Heart right ventricle (tissue), 16 donors: ENCODE measurements at regions not wholly inside any gene's neighbourhood (a gene's known extent, or its start where the extent isn't known, plus 50 kb on each side); places are given as distances from the start of the nearest gene placed in this dataset.

Source experiments
- ATAC-seq, 8 donors: fragments of 200-7000 bp; cut with Tn5 transposase; one replicate each; pipeline ENCODE4 v1.9.1; 2020; ENCODE audit warnings: mild to moderate bottlenecking in 8 of 8, moderate library complexity in 8 of 8, moderate number of reproducible peaks in 1 of 8
- DNase-seq, 2 donors: peaks; one replicate each; pipeline ENCODE4 v3.0.0-alpha.2; 2020
- H3K27ac ChIP-seq, 10 donors: fragments of 200-600 bp; sonication (generic) in 2 of 10; one replicate each; pipeline versions ENCODE4 v1.5.0 to v1.8.0; 2020 to 2022; ENCODE audit warnings: mild to moderate bottlenecking in 3 of 10
- H3K27me3 ChIP-seq, 7 donors: fragments of 200-600 bp; one replicate each; pipeline ENCODE4 v1.8.0; 2021 to 2022; ENCODE audit warnings: mild to moderate bottlenecking in 2 of 7
- H3K36me3 ChIP-seq, 9 donors: fragments of 200-600 bp; sonication (generic) in 1 of 9; one replicate each; pipeline versions ENCODE4 v1.5.0 to v1.8.0; 2020 to 2022; ENCODE audit warnings: mild to moderate bottlenecking in 2 of 9
- H3K4me1 ChIP-seq, 9 donors: fragments of 200-600 bp; sonication (generic) in 1 of 9; one replicate each; pipeline versions ENCODE4 v1.5.0 to v1.8.0; 2020 to 2022; ENCODE audit warnings: mild to moderate bottlenecking in 4 of 9
- H3K4me3 ChIP-seq, 10 donors: fragments of 200-600 bp; sonication (generic) in 2 of 10; one replicate each; pipeline versions ENCODE4 v1.5.0 to v1.8.0; 2020 to 2022; ENCODE audit warnings: mild to moderate bottlenecking in 7 of 10, moderate library complexity in 2 of 10
- H3K9me3 ChIP-seq, 11 donors: fragments of 200-600 bp in 10 of 11; sonication (generic) in 2 of 11; one replicate each; pipeline versions ENCODE4 v1.5.0 to v1.8.0; 2013 to 2022; ENCODE audit warnings: mild to moderate bottlenecking in 2 of 11, control low read depth in 1 of 11, moderate library complexity in 1 of 11
- WGBS, 2 donors: extraction: QIAGEN DNeasy Blood & Tissue Kit; methylation state at CpG; one replicate each; pipeline ENCODE4 v1.1.7; 2013; ENCODE audit warnings: inconsistent platforms in 1 of 2; 5-methylcytosine and 5-hydroxymethylcytosine counted together
- intact Hi-C, 10 donors: fragments of 100-400 bp; cut with DNase I; formaldehyde crosslinking; loops; one replicate each; pipeline versions ENCODE4 v1.11.1 to v1.14.2; 2022
- TF ChIP-seq, protein P1 (sequence below), 9 donors: fragments of 200-600 bp; sonication (generic) in 2 of 9; IDR thresholded peaks; one replicate each; pipeline versions ENCODE4 v1.5.0 to v1.8.0; 2021 to 2022; ENCODE audit warnings: antibody characterized with exemption in 9 of 9, mild to moderate bottlenecking in 5 of 9, moderate library complexity in 1 of 9
- donor health status: Arrhythmogenic right ventricular cardiomyopathy.
- donor health status: ischemic (EF 13 %, LVEDD 7.1; RV severe dilation, severe dysfunction).
- donor health status: healthy with polysubstance abuse.
- donor health status: DM: no; HTN: yes; CAD: no.
- donor health status: DM: no; HTN: no; CAD: no.
- donor health status: ischemic (EF 25% LVEDD 6.9; RV normal size, moderate dysfunction).
- donor health status: ischemic (EF 25% LVEDD 5.7; RV mildly dilated, moderate dysfunction).
- donor health status: healthy.
- donor health status: DM: yes; HTN: yes; CAD: no.
- donor health status: Ischemic cardiomyopathy.
- donor health status: ischemic (EF 35%, LVEDD 5.7; RV mildly dilated, moderate dysfunction).
- donor health status: nonischemic (EF 11% LVEDD 7.7; RV severe dilation, severe dysfunction).
- donor health status: DM: yes; HTN: yes; CAD: no.
- donor health status: PGD.
- donor health status: ischemic (EF 29% LVEDD 5.4; RV normal size, mild dysfunction).
- donor health status: nonischemic (EF 23%, LVEDD 6.1; RV moderate dilation, normal function).

DNA sequence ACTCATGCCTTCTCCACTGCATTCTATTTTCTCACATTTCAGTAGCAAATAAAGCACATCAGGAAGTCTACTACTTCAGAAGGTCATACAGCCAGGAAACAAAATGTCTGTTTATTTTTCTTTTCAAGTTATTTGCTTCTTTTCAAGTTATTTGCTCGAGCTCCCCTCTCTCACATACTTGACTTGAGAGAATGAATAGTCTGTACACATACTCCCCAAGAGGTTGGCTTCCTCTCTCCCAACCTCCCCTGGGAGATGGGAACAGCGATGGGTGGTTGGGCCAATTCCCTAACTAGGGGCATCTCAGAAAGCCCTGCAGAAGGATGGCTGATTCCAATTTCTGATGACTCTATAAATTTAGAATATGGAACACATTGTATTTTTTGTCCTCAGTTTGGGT is 64.7 kb upstream of the PTPN13 start:
- H3K27ac ChIP-seq, result no peak overlapping the region
- no peaks in the 10 kb centered on the region for H3K36me3 ChIP-seq
- DNase-seq (no peak), ATAC-seq (no peak)
- intact Hi-C loops, result no loop called here
- H3K27me3 ChIP-seq, result no peaks in the 10 kb centered on the region
- WGBS, 2 donors, result 50 to 68% methylated on average over 2 of the region's 2 CpGs
- no peaks in the 10 kb centered on the region for H3K9me3 ChIP-seq
- H3K4me1 ChIP-seq, result no peaks in the 10 kb centered on the region
- TF ChIP-seq, protein P1, sequence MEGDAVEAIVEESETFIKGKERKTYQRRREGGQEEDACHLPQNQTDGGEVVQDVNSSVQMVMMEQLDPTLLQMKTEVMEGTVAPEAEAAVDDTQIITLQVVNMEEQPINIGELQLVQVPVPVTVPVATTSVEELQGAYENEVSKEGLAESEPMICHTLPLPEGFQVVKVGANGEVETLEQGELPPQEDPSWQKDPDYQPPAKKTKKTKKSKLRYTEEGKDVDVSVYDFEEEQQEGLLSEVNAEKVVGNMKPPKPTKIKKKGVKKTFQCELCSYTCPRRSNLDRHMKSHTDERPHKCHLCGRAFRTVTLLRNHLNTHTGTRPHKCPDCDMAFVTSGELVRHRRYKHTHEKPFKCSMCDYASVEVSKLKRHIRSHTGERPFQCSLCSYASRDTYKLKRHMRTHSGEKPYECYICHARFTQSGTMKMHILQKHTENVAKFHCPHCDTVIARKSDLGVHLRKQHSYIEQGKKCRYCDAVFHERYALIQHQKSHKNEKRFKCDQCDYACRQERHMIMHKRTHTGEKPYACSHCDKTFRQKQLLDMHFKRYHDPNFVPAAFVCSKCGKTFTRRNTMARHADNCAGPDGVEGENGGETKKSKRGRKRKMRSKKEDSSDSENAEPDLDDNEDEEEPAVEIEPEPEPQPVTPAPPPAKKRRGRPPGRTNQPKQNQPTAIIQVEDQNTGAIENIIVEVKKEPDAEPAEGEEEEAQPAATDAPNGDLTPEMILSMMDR (IDR thresholded peaks at IDR 0.05), result no peak
- no peak overlapping the region for H3K4me3 ChIP-seq

DNA sequence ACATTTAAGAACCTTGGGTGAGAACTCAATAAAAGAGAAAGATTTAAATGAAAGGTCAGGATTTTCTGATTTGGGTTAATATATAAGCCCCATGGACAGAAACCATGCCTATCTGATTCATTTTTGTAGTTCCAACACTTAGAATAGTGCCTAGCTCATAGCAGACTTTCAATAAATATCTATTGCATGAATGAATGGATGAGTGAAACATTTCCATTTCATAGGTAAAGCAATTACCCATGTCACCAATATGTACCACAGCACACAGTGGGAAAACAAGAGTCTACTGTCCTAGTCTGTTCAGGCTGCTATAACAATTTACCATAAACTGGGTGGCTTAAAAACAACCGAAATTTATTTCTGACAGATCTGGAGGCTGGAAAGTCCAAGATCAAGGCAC is 63.9 kb upstream of the PTPN13 start:
- ATAC-seq (no peak), DNase-seq (no peak)
- H3K27ac ChIP-seq, result no peak overlapping the region
- 83 to 94% methylated on average over 1 of the region's 1 CpG for WGBS, 2 donors
- intact Hi-C loops, result loop anchor here in 2 of 10 donors (1.0 to 10.0 kb wide), 2 partner anchors 22 to 225 kb away; no protein-coding TSS in a partner anchor
- no peak overlapping the region for H3K4me3 ChIP-seq
- H3K4me1 ChIP-seq, result no peaks in the 10 kb centered on the region
- H3K36me3 ChIP-seq, result no peaks in the 10 kb centered on the region
- H3K9me3 ChIP-seq, result no peaks in the 10 kb centered on the region
- H3K27me3 ChIP-seq, result no peaks in the 10 kb centered on the region
- TF ChIP-seq, protein P1 (IDR thresholded peaks at IDR 0.05), result no peak

DNA sequence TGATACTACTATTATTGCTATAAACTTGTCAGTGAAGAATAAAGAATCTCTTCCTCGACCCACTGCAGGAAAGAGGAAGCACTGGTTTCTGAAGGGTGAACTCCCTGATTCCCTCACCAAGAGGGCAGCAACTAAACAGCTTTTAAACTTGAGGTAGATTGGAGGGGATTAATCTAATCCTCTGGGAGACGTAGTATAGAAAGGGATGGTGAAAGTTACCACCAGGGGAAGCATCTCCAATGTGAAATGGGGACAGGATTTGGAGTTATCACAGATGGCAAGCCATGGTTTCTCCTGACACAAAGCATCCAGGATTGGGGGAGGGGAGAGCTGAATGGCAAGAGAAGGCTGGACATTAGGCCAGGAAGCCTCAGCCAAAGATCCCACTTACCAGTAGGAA is 62.7 kb upstream of the PTPN13 start:
- Histone ChIP-seq H3K27ac (no peak overlapping the region), H3K4me3 (no peak overlapping the region), H3K9me3 (no peaks in the 10 kb centered on the region), H3K4me1 (no peaks in the 10 kb centered on the region), H3K36me3 (no peaks in the 10 kb centered on the region), H3K27me3 (no peaks in the 10 kb centered on the region)
- TF ChIP-seq, protein P1 (IDR thresholded peaks at IDR 0.05), result no peak
- intact Hi-C loops, result loop anchor here in 1 of 10 donors (10.0 kb wide), 1 partner anchor 223 kb away; no protein-coding TSS in a partner anchor
- WGBS, 2 donors, result 72 to 74% methylated on average over 2 of the region's 2 CpGs
- ATAC-seq (no peak), DNase-seq (no peak)

DNA sequence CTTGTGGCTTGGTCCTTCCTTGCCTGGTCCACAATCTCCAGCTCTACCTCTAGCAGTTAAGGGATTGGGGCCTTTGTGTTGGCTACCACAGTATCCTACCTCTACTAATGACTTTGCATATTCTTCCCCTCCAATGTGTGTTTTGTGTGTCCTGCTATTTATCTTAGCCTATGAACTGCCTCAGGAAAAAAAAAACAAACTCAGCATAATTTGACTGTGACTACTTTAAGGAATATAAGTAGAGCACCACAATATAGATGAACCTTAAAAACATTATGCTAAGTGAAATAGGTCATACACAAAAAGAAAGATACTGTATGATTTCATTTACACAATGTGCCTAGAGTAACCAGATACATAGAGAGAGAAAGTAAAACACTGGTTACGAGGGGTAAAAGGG is 61.3 kb upstream of the PTPN13 start:
- 65 to 68% methylated on average over 1 of the region's 1 CpG for WGBS, 2 donors
- Histone ChIP-seq H3K36me3 (no peaks in the 10 kb centered on the region), H3K27me3 (peaks cover 0 to 1% (median 0%) of the 10 kb centered on the region in 7 donors), H3K9me3 (no peaks in the 10 kb centered on the region), H3K4me3 (no peak overlapping the region), H3K4me1 (no peaks in the 10 kb centered on the region), H3K27ac (no peak overlapping the region)
- ATAC-seq (no peak), DNase-seq (no peak)
- TF ChIP-seq, protein P1 (IDR thresholded peaks at IDR 0.05), result no peak
- intact Hi-C loops, result loop anchor here in 1 of 10 donors (10.0 kb wide), 1 partner anchor 222 kb away; no protein-coding TSS in a partner anchor
